ENCODE measurements at regions not wholly inside any gene's neighbourhood (a gene's known extent, or its start where the extent isn't known, plus 50 kb on each side); places are given as distances from the start of the nearest gene placed in this dataset.

DNA sequence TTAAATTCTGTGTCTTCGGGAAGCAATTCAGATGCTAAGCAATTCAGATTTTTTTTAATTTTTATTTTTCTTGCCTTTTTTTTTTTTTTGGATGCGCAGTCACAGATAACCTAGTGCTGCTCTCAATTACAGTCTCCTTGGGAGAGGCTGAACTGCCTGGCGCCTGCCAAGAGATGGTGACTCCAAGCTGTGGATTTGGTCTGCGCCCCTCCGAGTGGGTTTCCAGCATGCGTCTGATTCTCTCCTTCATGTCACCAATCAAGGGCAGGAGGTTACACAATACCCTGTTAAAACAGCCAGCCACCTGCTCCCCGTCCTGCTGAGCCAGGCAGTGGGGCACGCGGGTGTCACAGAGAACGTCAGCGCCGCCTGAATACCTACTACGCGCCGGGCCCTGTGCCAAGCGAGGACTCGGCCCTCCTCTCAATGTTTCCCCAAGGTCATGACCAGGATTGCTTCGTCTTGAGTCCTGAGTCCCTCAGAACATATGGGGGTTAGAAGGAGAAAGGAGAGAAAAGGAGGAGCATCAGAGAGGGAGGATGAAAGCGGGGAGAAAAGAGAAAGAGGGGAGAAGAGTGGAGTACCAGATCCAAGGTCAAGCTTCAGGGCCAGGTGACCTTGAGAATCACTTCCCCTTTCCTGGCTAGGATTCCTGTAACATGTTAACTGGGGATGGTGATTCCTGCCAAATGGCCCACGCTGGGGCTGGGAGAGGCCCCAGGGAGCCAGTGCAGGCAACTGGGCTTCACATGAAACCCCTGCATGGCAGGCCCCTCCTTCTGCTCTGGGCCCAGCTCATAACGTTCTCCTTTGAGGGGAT lies 213.6 kb downstream of the URI1 start:
- no peak for DNase-seq

GRCh38 chr19:30156646-30157045 lies 214.6 kb downstream of the URI1 start:
- DNase-seq: no peak

- no peak for DNase-seq
These were observed 213.9 kb upstream of the ZNF536 start for GRCh38 chr19:30158067-30158892.

DNA sequence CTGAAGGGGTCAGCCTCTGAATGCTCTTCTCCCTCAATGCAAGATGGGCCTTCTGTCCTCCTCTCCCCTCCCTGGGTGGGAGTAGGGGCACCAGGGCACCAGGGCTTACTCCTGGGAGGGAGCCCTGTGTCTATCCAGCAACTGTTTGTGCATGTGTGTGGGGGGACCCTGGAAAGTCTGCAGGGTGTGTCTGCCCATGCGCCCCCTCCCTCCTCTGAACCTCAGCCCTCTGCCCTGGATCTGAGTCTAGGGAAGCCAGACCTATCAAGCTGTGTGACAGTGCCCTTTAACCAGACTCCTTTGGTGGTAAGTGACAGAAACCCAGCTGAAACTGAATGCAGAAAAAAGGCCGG lies 213.3 kb upstream of the ZNF536 start:
- DNase-seq: no peak

DNA sequence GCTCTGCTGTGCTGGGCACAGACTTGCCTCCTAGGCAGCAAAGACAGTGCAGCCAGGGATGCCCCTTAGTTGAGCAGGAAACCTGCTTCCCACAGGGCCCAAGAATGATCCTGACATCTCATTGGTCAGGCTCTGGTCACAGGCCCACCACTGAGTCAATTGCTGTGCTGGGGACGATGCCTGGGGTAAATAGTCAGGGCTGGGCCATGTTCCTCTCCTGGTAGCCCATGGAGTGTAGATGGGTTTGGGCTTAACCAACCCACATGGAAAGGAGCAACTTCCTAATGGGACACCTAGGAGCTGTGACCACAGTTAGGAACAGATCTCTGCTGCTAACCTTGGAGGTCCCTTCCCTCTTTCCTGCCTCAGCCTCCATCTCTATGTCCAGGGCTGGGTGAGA lies 212.5 kb upstream of the ZNF536 start:
- DNase-seq: no peak

DNA sequence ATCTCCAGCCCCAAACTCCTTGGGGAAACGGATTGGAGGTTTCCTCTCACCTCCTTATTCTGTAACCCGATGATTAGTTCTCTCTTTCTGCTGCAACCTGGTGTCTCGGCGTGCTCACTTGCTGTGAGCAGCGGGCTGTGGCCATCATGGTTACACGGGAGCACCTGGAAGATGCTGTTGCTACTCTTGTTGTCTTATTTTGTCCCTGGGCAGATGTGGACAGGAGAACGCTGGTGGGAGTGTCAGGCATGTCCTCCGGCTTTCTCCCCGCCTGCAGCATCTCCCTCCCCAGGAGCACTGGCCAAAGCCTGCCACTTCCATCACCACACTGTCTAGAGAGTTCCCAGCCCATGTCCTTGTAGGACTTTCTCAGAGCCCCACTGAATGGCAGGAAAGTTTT lies 211.8 kb upstream of the ZNF536 start:
- no peak for DNase-seq

- DNase-seq: no peak
These were observed 211.0 kb upstream of the ZNF536 start for GRCh38 chr19:30161021-30161655.

DNA sequence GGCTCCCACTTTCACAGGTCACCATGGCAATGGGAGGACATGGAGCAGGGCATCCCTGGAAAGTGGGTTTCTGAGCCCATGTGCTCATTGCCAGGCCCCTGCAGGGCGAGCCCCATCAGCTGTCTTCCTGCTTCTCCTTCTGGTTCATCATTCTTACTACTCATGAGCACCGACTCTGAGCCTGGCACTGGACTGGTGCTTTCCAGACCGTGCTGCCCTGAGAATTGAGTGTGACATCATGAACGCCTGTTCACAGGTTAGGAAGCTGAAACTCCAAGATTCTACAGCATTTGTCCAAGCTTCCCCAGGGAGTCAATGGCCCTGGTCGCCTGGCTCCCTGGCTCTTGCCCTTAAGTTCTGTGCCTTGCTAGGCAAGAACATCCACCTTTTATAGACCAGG lies 210.4 kb upstream of the ZNF536 start:
- no peak for DNase-seq

GRCh38 chr19:30162718-30163117 lies 209.5 kb upstream of the ZNF536 start:
- DNase-seq: no peak

GRCh38 chr19:30163663-30164062 lies 208.5 kb upstream of the ZNF536 start:
- no peak for DNase-seq

DNA sequence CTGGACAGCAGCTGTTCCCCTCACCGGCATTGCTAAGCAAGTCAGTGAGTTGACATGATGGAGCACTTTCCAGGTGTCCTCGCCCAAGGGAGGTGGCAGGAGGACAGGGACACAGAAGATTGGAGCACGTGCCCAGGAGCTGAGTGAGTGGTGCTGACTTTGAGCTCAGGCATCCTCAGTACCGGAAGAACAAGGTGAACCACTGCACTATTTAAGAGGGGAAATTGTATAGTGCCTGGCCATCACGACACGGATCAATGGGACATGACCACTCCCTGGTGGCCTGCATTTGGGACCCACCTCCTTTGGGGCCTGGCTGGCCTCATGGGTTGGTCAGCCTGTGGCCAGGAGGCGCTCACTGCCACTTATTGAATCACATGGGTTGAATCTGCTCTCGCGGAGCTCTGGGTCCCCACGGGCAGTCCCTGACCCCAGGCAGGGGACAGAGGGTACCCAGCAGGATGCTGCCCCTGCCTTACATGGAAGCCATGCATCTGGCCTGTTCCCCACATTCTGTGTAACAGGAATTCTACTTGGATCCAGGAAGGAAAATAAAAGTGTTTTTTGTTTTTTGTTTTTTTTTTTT lies 206.9 kb upstream of the ZNF536 start:
- DNase-seq: no peak

DNA sequence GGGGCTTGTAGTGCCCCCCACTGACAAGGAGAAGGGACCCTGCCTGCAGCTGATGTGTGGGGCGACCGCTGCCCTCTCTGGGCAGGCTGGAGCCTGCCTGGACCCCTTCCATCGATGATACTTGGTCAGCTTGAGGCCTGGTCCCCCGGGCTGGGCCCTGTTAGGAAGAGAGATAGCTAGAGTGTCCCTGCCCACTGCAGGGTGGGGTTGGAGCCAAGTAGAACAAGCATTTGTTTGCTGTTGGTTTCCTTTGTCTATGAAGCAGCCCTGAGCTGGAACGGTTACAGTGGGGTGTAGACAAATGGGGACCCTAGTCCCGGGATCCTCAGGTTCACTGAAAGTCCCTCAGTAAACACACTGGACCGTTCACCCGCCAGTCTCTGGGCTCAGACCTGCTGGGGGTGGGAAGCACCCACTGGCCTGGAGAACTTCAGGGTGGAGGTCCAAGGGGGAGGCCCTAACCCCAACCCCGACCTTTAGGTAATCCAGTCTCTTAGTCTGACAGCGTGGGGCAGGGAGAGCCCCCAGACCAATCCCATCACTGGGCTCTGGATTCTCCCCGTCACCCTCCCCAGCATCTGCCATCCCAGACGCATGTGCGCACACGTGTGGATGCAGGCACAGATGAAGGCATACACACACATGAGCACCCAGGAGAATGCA lies 204.8 kb upstream of the ZNF536 start:
- no peak for DNase-seq

DNA sequence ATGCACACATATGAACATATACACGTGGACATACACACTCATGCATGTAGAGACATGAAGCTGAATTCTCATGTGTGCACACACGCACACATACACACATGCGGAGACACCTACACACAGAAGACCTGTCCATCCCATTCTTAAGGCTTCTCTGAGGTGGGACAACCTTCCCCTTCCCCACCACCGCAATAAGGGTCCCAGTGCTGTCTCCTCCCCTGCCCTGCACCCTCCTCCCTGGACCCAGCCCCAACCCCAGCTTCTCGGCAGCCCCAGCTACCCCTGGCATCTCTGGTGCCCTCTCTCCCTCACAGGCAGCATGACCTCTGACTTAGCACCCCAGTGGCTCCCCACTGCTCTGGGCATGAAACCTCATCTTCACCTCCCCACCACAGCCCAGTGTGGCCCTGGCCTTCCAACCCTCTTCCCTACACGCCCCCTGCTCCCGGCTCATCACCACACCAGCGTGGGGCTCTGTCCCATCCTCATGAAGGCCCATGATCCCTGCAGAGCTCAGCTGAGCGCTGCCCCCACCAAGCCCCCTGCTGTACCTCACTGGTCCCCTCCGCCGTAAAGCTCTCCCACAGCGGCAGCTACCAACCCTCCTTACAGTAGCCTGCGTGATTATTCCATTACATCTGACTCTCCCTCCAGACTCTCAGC lies 204.1 kb upstream of the ZNF536 start:
- DNase-seq: no peak

GRCh38 chr19:30168760-30169159 lies 203.4 kb upstream of the ZNF536 start:
- no peak for DNase-seq

GRCh38 chr19:30169196-30169900 lies 202.8 kb upstream of the ZNF536 start:
- DNase-seq: no peak

GRCh38 chr19:30170081-30170480 lies 202.1 kb upstream of the ZNF536 start:
- DNase-seq: no peak

DNA sequence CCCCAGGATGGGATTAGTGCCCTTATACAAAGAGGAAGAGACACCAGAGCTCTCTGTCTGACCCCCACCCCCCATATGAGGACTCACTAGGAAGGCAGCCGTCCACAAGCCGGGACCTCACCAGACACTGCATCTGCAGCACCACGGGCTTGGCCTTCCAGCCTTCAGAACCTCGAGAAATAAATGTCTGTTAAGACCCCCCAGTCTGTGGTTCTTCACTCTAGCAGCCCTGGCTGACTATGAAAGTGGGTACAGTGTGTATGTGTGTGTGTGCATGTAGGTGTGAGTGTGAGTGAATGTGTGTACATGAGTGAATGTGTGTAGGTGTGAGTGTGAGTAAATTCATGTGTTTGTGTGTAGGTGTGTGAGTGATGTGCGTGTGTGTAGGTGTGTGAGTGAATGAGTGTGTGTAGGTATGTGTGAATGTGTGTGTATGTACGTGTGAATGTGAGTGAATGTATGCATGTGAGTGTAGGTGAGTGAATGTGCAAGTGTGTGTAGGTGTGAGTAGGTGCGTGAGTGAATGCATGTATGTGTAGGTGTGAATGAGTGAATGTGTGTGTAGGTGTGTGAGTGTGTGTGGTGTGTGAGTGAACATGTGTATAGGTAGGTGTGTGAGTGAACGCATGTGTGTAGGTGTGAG lies 201.6 kb upstream of the ZNF536 start:
- no peak for DNase-seq

- no peak for DNase-seq
These were observed 201.0 kb upstream of the ZNF536 start for GRCh38 chr19:30171138-30171635.

DNA sequence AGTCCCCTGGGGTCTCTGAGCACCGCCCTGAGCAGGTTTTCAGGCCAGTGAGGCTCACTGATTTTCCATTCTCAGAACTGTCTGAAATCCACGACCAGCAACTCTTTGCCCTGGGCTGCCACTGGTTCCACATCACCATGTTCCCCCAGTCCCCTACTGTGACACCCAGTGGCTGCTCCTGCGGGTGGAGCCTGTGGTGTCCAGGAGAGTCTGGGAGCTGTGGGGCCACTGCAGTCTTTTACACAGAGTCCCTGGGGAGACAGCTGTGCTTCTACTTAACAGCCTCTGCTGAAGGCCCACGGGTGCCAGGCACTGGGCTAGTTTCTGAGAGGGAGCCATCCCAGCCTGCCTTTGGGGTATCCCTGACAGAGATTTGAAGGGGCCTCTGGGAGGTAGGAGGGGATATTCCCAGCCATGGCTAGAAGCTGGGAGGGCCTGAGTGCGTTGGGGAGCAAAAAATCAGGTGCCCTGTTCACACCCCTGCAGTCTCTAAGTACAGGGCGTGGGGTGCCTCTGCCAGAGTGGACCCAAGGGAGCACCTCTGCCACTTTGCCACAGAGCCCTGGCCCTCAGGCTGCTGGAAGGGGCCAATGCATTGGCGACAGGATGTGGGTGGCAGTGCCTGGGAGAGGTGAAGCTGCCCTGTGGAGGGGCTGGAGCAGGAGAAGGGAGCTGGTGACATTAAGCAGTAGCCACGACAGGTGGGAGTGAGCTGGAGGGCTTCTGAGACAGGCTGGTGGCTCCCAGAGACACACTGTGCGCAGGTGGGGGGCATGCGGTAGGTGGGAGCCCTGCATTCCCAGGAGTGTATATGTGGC lies 200.2 kb upstream of the ZNF536 start:
- no peak for DNase-seq

- DNase-seq: no peak
These were observed 199.5 kb upstream of the ZNF536 start for GRCh38 chr19:30172613-30173242.
